CMK (cell line): ENCODE measurements at regions not wholly inside any gene's neighbourhood (a gene's known extent, or its start where the extent isn't known, plus 50 kb on each side); places are given as distances from the start of the nearest gene placed in this dataset.
"Not testable (repeated sequence)": the region's sequence is repeated elsewhere in the genome, so short reads cannot be mapped to it uniquely, and the experiment has no call there.

Experiments used
- DNase-seq: peaks from one replicate; pipeline ENCODE4 v3.0.0-alpha.2; 2010; ENCODE audit warnings: low read depth

DNA sequence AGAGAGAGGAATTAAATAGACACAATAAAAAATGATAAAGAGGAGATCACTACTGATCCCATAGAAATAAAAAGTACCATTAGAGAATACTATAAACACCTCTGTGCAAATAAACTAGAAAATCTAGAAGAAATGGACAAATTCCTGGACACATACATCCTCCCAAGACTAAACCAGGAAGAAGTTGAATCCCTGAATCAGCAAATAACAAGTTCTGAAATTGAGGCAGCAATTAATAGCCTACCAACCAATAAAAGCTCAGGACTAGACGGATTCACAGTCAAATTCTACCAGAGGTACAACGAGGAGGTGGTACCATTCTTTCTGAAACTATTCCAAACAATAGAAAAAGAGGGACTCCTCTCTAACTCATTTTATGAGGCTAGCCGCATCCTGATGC lies 862.7 kb upstream of the NRXN1 start:
- not testable (repeated sequence) for DNase-seq

DNA sequence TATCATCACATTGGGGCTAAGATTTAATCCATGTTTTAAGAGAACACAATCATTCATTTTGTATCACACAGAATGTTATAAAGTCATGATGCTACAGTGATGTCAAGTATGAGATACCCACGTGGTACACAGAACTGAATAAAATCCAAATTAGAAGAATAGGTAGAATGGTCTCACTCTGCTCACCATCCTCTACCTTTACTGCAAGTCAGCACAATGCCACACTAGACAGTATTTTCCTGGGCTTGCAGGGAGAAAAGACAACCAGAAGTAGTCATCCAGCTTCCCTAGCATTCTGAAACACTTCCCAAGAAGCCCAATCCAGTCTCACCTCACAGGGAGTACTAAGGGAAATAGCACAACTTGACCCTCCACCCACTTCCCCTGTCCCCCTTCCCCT lies 856.2 kb upstream of the NRXN1 start:
- no peak for DNase-seq

DNA sequence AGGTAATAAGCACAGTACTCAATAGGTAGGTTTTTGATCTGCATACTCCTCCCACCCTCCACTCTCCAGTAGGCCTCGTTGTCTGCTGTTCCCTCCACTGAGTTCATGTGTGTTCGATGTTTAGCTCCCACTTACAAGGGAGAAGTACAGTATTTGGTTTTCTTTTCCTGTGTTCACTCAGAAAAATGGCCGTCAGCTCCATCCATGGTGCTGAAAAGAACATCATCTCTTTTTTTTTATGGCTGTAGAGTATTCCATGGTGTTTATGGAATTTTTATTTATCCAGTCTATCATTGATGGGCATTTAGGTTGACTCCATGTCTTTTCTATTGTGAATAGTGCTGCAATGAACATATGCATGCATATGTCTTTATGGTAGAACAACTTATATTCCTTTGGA lies 849.7 kb upstream of the NRXN1 start:
- no peak for DNase-seq

DNA sequence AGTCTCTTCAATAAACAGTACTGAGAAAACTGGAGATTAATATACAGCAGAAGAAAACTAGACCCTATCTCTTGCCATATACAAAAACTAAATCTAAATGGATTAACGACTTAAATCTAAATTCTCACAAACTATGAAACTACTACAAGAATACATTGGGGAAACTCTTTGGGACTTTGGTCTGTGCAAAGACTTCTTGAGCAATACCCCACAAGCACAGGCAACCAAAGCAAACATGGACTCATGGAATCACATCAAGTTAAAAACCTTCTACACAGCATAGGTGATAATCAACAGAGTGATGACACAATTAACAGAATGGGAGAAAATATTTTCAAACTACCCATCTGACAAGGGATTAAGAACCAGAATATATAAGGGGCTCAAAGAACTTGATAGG lies 848.2 kb upstream of the NRXN1 start:
- no peak for DNase-seq

DNA sequence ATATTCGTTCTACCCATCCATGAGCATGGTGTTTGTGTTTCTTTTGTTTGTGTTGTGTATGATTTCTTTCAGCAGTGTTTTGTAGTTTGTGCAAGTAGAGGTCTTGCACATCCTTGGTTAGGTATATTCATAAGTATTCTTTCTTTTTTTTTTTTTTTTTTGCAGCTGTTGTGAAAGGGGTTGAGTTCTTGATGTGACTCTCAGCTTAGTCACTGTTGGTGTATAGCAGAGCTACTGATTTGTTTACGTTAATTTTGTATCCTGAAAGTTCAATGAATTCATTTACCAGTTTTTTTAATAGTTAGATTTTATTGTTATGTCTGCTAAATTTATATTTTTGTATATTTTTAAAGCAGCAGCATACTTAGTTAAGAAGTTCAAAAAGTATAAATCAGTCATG lies 834.4 kb upstream of the NRXN1 start:
- DNase-seq = no peak

DNA sequence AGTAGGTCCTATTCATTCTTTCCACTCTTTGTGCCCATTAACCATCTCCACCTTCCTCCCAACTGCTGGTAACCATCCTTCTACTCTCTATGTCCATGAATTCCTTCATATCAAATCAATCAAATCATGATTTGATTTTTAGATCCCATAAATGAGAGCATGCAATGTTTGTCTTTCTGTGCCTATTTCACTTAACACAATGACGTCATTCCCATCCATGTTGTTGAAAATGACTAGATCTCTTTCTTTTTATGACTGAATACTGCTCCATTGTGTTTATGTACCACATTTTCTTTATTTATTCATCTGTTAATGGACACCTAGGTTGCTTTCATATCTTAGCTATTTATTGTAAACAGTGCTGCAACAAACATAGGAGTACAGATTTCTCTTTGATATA lies 827.3 kb upstream of the NRXN1 start:
- DNase-seq = no peak

DNA sequence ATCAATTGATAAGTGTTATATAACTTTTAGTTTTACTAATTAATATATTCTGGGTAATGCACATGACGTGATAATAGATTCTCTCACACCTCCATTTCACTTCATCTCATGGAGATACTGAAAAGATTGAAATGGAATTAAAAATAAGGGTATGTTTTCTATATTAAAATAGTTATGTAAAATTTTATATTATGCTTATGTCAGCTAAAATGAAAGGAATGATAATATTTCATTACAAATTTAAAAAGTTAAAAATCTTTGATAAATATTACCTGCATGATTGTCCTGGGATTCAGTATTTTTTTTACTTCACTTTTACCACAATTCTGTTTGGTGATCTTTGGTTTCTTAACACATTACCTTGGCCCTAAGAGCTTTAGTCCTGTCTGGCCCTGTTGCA lies 823.8 kb upstream of the NRXN1 start:
- no peak for DNase-seq

DNA sequence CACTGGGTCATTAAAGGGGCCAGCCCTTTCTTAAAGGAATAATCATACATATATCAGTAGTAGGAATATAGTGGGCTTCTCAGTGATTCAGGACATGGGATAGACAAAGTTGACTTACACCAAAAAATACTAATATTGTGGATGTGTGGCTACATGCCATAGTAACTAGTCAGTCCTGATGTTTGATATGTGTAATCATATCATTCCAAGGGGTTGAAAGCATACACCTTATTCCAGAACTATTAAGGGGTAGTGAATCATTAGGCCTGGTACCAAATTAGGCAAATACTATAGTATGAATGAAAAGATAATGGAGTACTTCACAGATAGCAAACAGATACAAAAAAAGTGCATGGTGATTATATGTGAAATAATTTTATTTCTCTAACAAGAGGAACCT lies 814.9 kb upstream of the NRXN1 start:
- DNase-seq = no peak

DNA sequence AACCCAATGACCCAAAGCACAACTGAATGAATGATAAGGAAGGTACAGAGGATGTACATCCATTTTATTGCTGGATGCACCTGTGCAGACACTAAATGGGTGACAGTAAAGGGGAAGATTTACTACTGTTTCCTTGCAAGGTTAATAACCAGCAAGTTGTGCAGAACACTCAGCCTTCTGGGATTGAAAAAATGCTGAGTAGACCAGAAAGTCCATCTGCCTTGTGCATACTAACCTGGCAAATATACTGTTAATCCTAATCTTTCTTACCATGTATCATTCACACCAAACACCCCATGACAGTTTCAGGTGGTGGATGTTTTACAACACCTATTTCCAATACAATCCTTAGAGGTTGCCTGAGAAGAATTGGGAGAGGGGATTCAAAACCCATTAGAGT lies 814.1 kb upstream of the NRXN1 start:
- DNase-seq = no peak

DNA sequence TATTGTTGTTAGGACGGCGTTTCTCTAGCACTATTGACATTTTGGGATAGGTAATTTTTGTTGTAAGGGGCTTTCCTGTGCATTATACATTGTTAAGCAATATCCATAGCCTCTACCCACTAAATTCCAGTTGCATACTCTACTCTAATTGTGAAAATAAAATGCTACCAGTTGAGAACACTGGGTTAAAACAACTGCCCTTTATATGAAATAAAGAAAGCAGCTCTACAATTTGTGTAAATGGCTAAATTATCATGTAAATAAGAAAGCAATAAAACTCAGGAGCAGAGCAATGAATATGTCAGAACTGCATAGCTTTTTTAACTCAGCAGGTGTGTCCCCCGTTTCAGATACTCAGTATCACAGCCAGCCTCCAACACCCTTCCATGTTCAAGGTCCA lies 812.7 kb upstream of the NRXN1 start:
- no peak for DNase-seq

DNA sequence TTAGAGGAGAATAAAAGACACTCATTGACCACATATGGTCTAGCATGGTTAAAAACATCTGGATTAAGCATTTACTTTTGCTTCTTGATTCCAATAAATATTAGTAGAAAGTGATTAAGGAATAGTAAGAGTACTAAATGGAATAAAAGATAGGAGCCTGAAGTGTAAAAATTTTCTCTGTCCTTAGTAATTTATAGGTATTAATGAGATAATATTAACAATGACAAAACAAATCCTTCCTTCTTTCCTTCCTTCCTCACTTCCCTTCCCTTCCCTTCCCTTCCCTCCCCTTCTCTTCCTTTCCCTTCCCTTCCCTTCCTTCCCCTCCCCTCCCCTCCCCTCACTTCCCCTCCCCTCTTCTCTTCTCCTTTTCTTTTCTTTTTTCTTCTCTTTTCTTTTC lies 797.5 kb upstream of the NRXN1 start:
- no peak for DNase-seq

DNA sequence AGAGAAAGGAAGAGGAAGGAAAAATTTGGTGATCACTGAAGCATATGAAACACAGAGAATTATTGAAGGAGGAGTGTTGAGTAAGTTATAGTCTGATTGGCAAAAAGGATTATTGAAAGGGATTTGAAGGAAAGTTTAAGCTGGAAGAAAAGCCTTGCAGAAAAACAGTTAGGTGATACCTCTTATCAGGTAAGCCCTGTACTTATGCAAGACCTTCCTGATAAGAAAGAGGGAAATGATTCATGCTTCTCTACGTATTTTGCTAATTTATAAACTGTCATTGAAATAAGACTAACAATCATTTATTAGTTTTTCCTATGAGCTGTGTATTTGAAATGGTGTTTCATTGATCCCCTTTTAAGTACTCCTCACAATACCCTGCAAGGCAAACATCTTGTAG lies 793.9 kb upstream of the NRXN1 start:
- DNase-seq = no peak

DNA sequence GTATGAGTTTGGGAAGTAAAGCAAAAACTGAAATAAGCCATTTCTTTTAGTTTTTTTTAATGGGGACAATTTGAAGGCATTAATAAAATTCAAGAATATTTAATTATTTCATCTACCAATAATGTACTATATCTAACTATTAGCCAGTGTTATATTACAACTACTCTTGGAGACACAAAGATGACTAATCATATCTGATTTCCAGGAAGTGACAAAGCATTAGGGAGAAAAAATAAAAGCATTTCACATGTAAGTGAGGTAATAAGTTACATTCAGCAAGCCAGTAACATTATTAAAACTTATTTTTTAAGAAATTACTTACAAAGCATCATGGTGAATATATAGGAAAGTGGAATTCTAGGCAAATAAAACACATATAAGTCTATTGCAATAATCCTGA lies 781.3 kb upstream of the NRXN1 start:
- DNase-seq = no peak

DNA sequence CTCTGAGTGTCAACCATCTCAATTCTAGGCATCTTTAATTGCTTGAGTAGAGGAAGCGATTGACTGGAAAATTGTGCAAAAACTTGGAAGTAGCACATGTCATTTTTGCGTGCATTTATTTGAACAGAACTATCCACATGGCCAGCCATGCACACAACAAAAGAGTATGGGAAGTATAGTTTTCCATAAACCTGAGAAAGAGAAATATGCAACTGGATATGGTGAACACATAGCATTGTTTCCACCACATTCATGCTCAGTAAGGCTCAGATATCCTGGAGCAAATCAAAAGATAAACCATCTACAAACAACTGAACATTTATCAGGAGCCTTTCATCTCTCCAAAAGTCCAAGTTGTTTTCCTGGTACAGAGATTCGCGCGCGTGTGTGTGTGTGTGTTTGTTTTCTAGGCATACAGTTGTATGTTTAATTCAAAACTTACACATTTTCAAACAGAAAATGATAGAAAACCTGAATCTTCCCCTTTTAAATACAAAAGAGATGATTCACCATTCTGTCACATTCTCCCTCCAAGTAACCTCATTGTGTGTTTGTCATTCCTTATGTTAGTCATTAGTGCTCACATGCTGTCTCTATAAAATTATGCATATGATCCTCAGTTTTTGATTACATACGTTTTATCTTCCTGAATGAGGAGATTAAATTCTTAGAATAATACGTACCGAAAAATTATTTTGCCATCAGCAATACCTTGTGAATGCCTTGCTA lies 780.4 kb upstream of the NRXN1 start:
- DNase-seq = no peak

DNA sequence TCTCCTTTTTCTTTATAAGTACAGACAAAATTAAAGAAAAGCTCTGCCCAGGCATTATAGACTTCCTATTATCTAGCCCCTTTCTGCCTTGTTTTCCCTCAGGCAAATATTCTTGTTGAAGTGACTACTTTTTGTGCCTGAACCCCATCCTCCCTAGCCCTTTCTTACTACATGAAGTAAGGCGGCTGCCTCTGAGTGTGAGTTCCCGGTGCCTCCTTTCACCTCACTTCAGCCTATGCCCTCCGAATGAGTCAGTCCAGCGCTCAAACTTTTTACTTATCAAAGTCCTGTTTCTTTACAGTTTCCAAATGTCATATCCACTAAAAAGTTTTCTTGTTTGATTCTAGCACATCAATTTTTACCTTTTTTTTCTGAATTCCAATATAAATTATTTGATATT lies 778.3 kb upstream of the NRXN1 start:
- no peak for DNase-seq

DNA sequence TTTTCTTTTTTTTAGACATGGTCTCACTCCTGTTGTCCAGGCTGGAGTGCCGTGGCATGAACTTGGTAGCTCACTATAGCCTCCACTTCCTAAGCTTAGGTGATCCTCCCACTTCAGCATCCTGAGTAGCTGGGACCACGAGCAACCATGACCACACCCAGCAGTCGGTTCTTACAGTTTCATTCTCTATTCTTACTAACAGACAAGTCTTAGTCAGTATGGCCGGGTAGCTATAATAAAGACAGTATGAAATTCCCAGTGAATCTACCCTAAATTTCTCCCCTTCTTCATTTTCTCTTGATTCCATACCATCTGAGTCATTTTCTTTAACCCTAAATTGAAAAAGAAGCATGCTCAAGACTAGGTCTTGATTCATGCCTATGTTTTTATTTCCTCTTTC lies 775.3 kb upstream of the NRXN1 start:
- no peak for DNase-seq

DNA sequence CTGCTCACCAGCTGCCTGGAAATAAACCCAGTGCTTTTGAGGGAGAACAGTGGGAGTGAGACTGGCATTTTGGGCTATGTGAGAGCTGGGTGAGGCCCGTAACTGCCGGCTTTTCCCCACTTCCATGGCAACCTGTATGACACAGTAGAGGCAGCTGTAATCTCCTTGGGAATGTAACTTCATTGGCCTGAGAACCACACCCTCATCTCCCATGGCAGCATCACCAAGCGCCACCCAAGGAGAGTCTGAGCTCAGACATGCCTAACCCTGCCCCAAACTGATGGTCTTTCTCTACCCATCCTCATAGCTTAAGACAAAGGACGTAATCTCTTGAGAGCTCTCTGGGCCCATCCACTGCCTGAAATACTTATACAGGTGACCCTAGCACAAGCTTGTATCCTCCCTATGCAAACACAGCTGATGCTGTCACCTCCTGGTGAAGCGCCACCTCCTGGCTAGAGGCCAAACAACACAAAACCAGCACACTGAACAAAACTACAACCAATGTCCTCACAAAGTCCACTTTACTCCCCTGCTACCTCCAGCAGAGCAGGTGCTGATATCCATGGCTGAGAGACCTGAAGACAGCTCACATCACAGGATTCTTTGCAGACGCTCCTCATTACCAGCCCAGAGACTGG lies 763.4 kb upstream of the NRXN1 start:
- no peak for DNase-seq

DNA sequence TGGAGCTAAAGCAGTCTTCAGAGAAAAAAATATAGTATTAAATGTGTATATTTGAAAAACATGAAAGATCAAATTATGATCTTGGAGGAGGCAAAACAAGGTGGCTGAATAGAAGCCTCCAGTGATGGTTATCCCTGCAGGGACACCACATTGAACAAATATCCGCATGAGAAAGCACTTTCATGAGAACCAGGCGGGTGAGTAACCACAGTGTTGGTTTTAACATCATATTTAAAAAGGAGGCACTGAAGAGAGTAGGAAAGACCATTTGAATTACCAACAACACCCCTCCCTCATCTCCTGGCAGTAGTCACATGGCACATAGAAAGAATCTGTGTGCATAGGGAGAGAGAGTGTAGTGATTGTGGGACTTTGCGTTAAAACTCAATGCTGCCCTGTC lies 759.6 kb upstream of the NRXN1 start:
- DNase-seq = no peak

DNA sequence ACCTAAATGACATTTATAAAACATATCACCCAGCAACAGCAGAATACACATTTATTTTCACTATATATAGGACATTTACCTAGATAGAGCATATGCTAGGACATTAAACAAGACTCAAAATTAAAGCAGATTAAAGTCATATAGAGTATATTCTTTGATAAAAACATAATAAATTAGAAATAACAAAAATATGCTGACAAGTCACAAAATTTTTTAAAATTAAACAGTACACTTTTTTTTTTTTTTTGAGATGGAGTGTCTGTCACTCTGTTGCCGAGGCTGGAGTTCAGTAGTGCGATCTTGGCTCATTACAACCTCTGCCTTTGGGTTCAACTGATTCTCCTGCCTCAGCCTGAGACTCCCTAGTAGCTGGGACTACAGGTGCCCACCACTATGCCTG lies 758.9 kb upstream of the NRXN1 start:
- DNase-seq = no peak

DNA sequence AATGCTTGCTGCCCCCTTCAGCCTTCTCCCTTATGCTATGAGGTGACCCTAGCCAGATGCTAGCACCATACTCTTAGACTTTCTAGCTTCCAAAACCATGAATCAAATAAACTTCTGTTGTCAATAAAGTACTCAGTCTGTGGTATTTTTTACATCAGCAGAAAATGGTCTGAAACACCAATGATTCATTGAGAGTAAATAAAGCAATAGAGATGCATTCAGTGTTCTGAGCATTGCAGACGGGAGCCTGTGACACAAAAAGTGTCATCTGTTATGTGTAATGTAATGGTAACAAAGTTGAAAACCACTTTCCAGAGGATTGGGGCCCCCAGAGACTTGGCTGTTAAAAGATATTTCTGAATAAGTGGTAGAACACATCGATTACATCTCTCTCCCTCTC lies 758.0 kb upstream of the NRXN1 start:
- no peak for DNase-seq

DNA sequence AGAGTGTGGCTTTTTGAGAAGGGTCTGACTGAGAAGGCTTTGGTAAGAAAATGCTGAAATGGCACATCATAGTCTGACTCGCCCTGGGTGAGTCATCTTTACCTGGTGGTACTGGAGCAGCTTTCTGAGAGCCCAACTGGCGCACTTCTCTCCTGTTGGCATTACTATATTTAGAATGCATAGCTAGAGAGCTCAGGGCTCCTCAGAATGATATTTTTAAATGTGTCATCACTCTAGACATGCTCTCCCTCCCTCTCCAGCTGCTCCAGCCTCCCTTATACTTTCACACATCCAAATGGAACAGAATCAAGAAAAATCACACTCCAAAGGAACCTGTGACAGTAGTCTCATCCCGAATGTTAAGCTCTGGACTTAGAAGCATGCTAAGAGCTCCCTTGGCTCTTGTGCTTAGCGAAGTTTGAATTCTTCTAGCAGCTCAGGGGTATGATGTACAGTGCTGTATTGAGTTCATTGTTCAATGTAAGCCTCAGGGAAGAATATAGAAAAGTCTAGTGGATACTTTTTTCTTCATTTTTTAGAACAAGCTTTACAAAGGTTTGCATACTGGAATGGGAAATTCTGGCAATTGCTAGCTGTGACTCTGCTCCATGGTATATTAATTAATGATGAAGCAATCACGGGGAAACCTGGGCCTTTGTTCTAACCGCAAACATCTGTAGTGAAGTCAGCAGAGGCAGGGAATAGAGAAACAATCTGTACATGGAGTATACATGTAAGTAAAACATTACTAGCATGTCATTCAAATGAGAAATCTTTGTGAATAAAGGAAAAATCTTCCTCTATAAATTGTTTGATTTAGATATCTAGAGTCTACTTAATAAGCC lies 751.2 kb upstream of the NRXN1 start:
- DNase-seq = no peak

DNA sequence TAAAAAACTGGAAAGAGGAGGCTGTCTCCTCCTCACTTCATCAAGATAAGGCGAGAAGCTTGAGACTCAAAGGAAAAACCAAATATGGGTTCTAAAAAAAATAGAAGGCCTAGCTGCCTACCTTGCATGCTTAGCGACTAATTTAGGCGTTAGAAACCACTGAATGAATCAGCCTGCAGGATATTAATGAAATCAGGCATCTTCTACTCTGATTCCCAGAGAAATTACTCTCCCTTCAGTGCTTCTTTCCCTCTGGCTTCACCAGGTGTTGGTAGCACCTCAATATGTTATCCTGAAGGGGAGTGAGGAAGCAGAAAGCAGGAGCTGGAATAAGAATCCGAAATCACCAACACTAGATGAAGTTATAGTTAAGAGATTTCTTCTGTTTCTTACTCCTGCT lies 749.8 kb upstream of the NRXN1 start:
- no peak for DNase-seq

DNA sequence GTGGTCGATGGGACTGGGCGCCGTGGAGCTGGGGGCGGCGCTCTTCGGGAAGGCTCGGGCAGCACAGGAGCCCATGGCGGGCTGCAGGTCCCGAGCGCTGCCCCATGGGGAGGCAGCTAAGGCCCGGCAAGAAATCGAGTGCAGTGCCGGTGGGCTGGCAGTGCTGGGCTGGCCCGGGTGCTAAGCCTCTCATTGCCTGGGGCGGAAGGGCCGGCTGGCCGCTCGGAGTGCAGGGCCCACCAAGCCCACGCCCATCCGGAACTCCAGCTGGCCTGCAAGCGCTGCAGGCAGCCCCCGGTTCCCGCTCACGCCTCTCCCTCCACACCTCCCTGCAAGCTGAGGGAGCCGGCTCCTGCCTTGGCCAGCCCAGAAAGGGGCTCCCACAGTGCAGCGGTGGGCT lies 748.4 kb upstream of the NRXN1 start:
- no peak for DNase-seq
